Activated CD8-positive, alpha-beta T cell treated with anti-CD3 and anti-CD28 coated beads for 36 hours (primary cell): ENCODE measurements at regions not wholly inside any gene's neighbourhood (a gene's known extent, or its start where the extent isn't known, plus 50 kb on each side); places are given as distances from the start of the nearest gene placed in this dataset.
A peak's percentile ranks its signal among the peaks of the same experiment; 100 is the strongest.

Experiments used
- ATAC-seq: fragments of 200-7000 bp; cut with Tn5 transposase; one replicate; pipeline ENCODE4 v1.10.0; 2021; ENCODE audit warnings: mild to moderate bottlenecking, moderate library complexity
- CTCF ChIA-PET: fragments of 350-600 bp; sonication (Branson Sonifier 250); formaldehyde crosslinking; loops from one replicate; lab custom pipeline; 2021; ENCODE audit warnings: antibody characterized with exemption; lab: Charles Lee
- POLR2A ChIA-PET: fragments of 350-600 bp; sonication (Branson Sonifier 250); formaldehyde crosslinking; loops from one replicate; lab custom pipeline; 2021; ENCODE audit warnings: antibody characterized with exemption; lab: Charles Lee
- DNase-seq: peaks from one replicate; pipeline ENCODE4 v3.0.0-alpha.2; 2020
- H3K27ac Mint-ChIP-seq: one replicate; pipeline ENCODE4 v1.8.0; 2021; ENCODE audit warnings: mild to moderate bottlenecking, mixed read lengths
- H3K27me3 Mint-ChIP-seq: one replicate; pipeline ENCODE4 v1.8.0; 2021; ENCODE audit warnings: mixed read lengths
- H3K36me3 Mint-ChIP-seq: one replicate; pipeline ENCODE4 v1.8.0; 2021; ENCODE audit warnings: low read depth, mixed read lengths
- H3K4me1 Mint-ChIP-seq: one replicate; pipeline ENCODE4 v1.8.0; 2021; ENCODE audit warnings: low read depth, mixed read lengths
- H3K4me3 Mint-ChIP-seq: one replicate; pipeline ENCODE4 v1.8.0; 2021; ENCODE audit warnings: mild to moderate bottlenecking, moderate library complexity, mixed read lengths
- H3K9me3 Mint-ChIP-seq: one replicate; pipeline ENCODE4 v1.8.0; 2021; ENCODE audit warnings: mixed read lengths
- CTCF ChIP-seq: fragments of 200-600 bp; IDR thresholded peaks from one replicate; pipeline ENCODE4 v1.8.0; 2022; ENCODE audit warnings: antibody characterized with exemption, mild to moderate bottlenecking
- intact Hi-C: fragments of 100-400 bp; cut with micrococcal nuclease; formaldehyde crosslinking; loops from one replicate; pipeline ENCODE4 v1.10.0; 2022

- DNase-seq, result peak; percentile 48
- no peak for ATAC-seq
- CTCF ChIA-PET, result interaction anchor here (0.6 to 5.9 kb wide), 30 partner anchors 8 to 1330 kb away, joined by 3 to 175 read pairs (median 5); partner anchors contain the start of gene TMEM38B
- POLR2A ChIA-PET, result interaction anchor here (1.0 kb wide), 2 partner anchors 17 to 42 kb away, joined by 3 read pairs; no protein-coding TSS in a partner anchor
- H3K4me3 Mint-ChIP-seq, result no peak overlapping the region
- no peaks in the 10 kb centered on the region for H3K9me3 Mint-ChIP-seq
- intact Hi-C loops, result loop anchor here (1.0 kb wide), 1 partner anchor 39 kb away; no protein-coding TSS in a partner anchor
- H3K36me3 Mint-ChIP-seq, result no peaks in the 10 kb centered on the region
- no peaks in the 10 kb centered on the region for H3K4me1 Mint-ChIP-seq
- H3K27me3 Mint-ChIP-seq, result no peaks in the 10 kb centered on the region
- TF ChIP-seq CTCF, result peak; percentile 93
- H3K27ac Mint-ChIP-seq, result no peak overlapping the region
Measured at GRCh38 chr9:105842023-105842644, 147.8 kb downstream of the TMEM38B start.

GRCh38 chr9:105846825-105847224 lies 152.5 kb downstream of the TMEM38B start:
- no peak for DNase-seq
- Mint-ChIP-seq H3K36me3 (no peaks in the 10 kb centered on the region), H3K27me3 (no peaks in the 10 kb centered on the region), H3K4me3 (no peak overlapping the region), H3K9me3 (no peaks in the 10 kb centered on the region), H3K4me1 (no peaks in the 10 kb centered on the region), H3K27ac (no peak overlapping the region)
- POLR2A ChIA-PET, result no interaction called here
- no peak for TF ChIP-seq CTCF
- no peak for ATAC-seq
- CTCF ChIA-PET, result no interaction called here
- intact Hi-C loops, result no loop called here

- Mint-ChIP-seq H3K27me3 (no peaks in the 10 kb centered on the region), H3K9me3 (no peaks in the 10 kb centered on the region), H3K36me3 (no peaks in the 10 kb centered on the region), H3K4me1 (no peaks in the 10 kb centered on the region), H3K27ac (no peak overlapping the region), H3K4me3 (no peak overlapping the region)
- ChIA-PET CTCF (interaction anchor here (0.8 to 2.9 kb wide), 3 partner anchors 9 to 30 kb away, joined by 4 to 19 read pairs (median 5); no protein-coding TSS in a partner anchor), POLR2A (no interaction called here)
- DNase-seq, result no peak
- TF ChIP-seq CTCF, result no peak
- no peak for ATAC-seq
- intact Hi-C loops, result no loop called here
Measured at GRCh38 chr9:105850852-105851500, 156.6 kb downstream of the TMEM38B start.

GRCh38 chr9:105854026-105854782 lies 159.9 kb downstream of the TMEM38B start:
- DNase-seq, result no peak
- ChIA-PET POLR2A (no interaction called here), CTCF (interaction anchor here (1.6 to 5.6 kb wide), 2 partner anchors 12 to 26 kb away, joined by 10 to 34 read pairs; no protein-coding TSS in a partner anchor)
- no peaks in the 10 kb centered on the region for H3K36me3 Mint-ChIP-seq
- TF ChIP-seq CTCF, result no peak
- intact Hi-C loops, result no loop called here
- no peak overlapping the region for H3K27ac Mint-ChIP-seq
- no peak for ATAC-seq
- no peak overlapping the region for H3K4me3 Mint-ChIP-seq
- peaks cover 14% of the 10 kb centered on the region for H3K4me1 Mint-ChIP-seq
- H3K27me3 Mint-ChIP-seq, result no peaks in the 10 kb centered on the region
- peaks cover 4% of the 10 kb centered on the region for H3K9me3 Mint-ChIP-seq
